ENCODE measurements at regions not wholly inside any gene's neighbourhood (a gene's known extent, or its start where the extent isn't known, plus 50 kb on each side); places are given as distances from the start of the nearest gene placed in this dataset.

GRCh38 chr2:154555710-154556109, 142.8 kb upstream of the KCNJ3 start:
- TF ChIP-seq POU6F1 (CRISPR knock-in tag; IDR thresholded peaks at IDR 0.05; ENCODE audit: borderline replicate concordance, low read depth) (no peak), ARNTL (CRISPR knock-in tag; IDR thresholded peaks at IDR 0.05; ENCODE audit: borderline replicate concordance, low read depth) (no peak), PATZ1 (CRISPR knock-in tag; IDR thresholded peaks at IDR 0.05; ENCODE audit: borderline replicate concordance) (no peak), TCF4 (CRISPR knock-in tag; IDR thresholded peaks at IDR 0.05; ENCODE audit: borderline replicate concordance) (no peak), ZNF70 (CRISPR knock-in tag; IDR thresholded peaks at IDR 0.05) (no peak), RARB (CRISPR knock-in tag; IDR thresholded peaks at IDR 0.05) (no peak), ZNF565 (CRISPR knock-in tag; conservative IDR thresholded peaks at IDR 0.05; ENCODE audit: low read depth) (no peak), CREB5 (CRISPR knock-in tag; IDR thresholded peaks at IDR 0.05; ENCODE audit: low read depth) (no peak), ZNF8 (CRISPR knock-in tag; IDR thresholded peaks at IDR 0.05) (no peak), BACH2 (CRISPR knock-in tag; IDR thresholded peaks at IDR 0.05; ENCODE audit: borderline replicate concordance) (no peak), ZC3H10 (CRISPR knock-in tag; IDR thresholded peaks at IDR 0.05) (no peak), OSR1 (CRISPR knock-in tag; IDR thresholded peaks at IDR 0.05) (no peak), TOX (CRISPR knock-in tag; IDR thresholded peaks at IDR 0.05; ENCODE audit: borderline replicate concordance) (no peak), ESRRG (CRISPR knock-in tag; IDR thresholded peaks at IDR 0.05) (no peak), ZFP30 (CRISPR knock-in tag; IDR thresholded peaks at IDR 0.05) (no peak)
- ATAC-seq = no peak

GRCh38 chr2:154556146-154556545, 142.3 kb upstream of the KCNJ3 start:
- TF ChIP-seq ISL1 (CRISPR knock-in tag; IDR thresholded peaks at IDR 0.05) = no peak
- no peak for TF ChIP-seq TOX (CRISPR knock-in tag; IDR thresholded peaks at IDR 0.05; ENCODE audit: borderline replicate concordance)
- TF ChIP-seq ZNF70 (CRISPR knock-in tag; IDR thresholded peaks at IDR 0.05) = no peak
- no peak for TF ChIP-seq ESRRG (CRISPR knock-in tag; IDR thresholded peaks at IDR 0.05)
- no peak for TF ChIP-seq SNAI2 (CRISPR knock-in tag; IDR thresholded peaks at IDR 0.05)
- TF ChIP-seq TSHZ2 (CRISPR knock-in tag; IDR thresholded peaks at IDR 0.05) = no peak
- no peak for TF ChIP-seq RARB (CRISPR knock-in tag; IDR thresholded peaks at IDR 0.05)
- TF ChIP-seq BACH2 (CRISPR knock-in tag; IDR thresholded peaks at IDR 0.05; ENCODE audit: borderline replicate concordance) = no peak
- TF ChIP-seq ZC3H10 (CRISPR knock-in tag; IDR thresholded peaks at IDR 0.05) = no peak
- TF ChIP-seq PATZ1 (CRISPR knock-in tag; IDR thresholded peaks at IDR 0.05; ENCODE audit: borderline replicate concordance) = no peak
- TF ChIP-seq OSR1 (CRISPR knock-in tag; IDR thresholded peaks at IDR 0.05) = no peak
- no peak for TF ChIP-seq GLIS3 (CRISPR knock-in tag; IDR thresholded peaks at IDR 0.05)
- TF ChIP-seq POU6F1 (CRISPR knock-in tag; IDR thresholded peaks at IDR 0.05; ENCODE audit: borderline replicate concordance, low read depth) = no peak
- ATAC-seq = no peak

Data from SK-N-SH treated with all-trans-retinoic acid at 6 μM for 48 hours (cell line).